Spinal cord (tissue), 9 donors: ENCODE measurements at regions not wholly inside any gene's neighbourhood (a gene's known extent, or its start where the extent isn't known, plus 50 kb on each side); places are given as distances from the start of the nearest gene placed in this dataset.

Source experiments
- DNase-seq, 6 donors: peaks; one replicate each; pipeline versions ENCODE4 v3.0.0 to v3.0.0-alpha.2; 2013 to 2015; ENCODE audit warnings: low spot score in 6 of 6, low read depth in 4 of 6
- H3K27ac ChIP-seq: one replicate; pipeline ENCODE4 v1.5.1; 2013; ENCODE audit warnings: low read depth, low read length, control low read depth
- H3K27me3 ChIP-seq: one replicate; pipeline ENCODE4 v1.6.1; 2013; ENCODE audit warnings: low read length; ENCODE audit not compliant: control insufficient read depth, insufficient read depth
- H3K36me3 ChIP-seq: one replicate; pipeline ENCODE4 v1.6.1; 2013; ENCODE audit warnings: low read length; ENCODE audit not compliant: control insufficient read depth, insufficient read depth
- H3K4me1 ChIP-seq: one replicate; pipeline ENCODE4 v1.6.1; 2013; ENCODE audit warnings: low read length; ENCODE audit not compliant: control insufficient read depth, insufficient read depth
- H3K4me3 ChIP-seq: one replicate; pipeline ENCODE4 v1.5.1; 2013; ENCODE audit warnings: low read depth, low read length, control low read depth
- H3K9me3 ChIP-seq: one replicate; pipeline ENCODE4 v1.6.1; 2013; ENCODE audit warnings: low read length; ENCODE audit not compliant: control insufficient read depth, insufficient read depth
- WGBS: methylation state at CpG from one replicate; pipeline ENCODE4 v1.1.5; 2013; ENCODE audit warnings: missing lambda C conversion rate; ENCODE audit not compliant: insufficient coverage; 5-methylcytosine and 5-hydroxymethylcytosine counted together
- donor health status: healthy.

DNA sequence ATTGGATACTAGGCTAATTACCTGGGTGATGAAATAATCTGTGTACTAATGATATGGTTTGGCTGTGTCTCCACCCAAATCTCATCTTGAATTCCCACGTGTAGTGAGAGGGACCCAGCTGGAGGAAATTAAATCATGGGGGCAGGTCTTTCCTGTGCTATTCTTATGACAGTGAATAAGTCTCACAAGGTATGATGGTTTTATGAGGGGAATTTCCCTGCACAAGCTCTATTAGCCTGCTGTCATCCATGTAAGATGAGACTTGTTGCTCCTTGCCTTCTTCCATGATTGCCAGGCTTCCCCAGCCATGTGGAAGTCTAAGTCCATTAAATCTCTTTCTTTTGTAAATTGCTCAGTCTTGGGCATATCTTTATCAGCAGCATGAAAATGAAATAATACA is 394.1 kb upstream of the SYT4 start:
- no peaks in the 10 kb centered on the region for H3K9me3 ChIP-seq
- WGBS: no CpG with 5 or more reads among the region's 1 CpG
- no peaks in the 10 kb centered on the region for H3K36me3 ChIP-seq
- no peaks in the 10 kb centered on the region for H3K27me3 ChIP-seq
- no peak for DNase-seq
- no peak overlapping the region for H3K27ac ChIP-seq
- H3K4me1 ChIP-seq: no peaks in the 10 kb centered on the region
- H3K4me3 ChIP-seq: no peak overlapping the region

DNA sequence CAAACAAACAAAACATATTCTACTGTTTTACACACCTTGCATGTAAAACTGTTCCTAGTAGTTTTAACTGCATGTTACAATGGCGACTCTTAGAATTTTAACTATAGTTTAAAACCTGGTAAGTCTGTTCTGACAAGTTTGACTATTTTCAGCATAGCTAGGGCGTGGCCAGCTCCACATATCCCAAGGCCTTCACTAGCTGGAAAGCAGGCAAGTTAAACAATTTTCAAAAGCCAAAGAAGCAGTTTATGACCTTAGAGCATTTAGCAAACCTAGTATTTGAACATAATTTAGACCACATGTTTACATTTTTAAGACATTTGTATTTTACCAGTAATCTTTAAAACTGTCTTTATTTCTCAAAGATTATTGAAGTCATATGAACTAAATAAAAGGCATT is 402.8 kb upstream of the SYT4 start:
- Histone ChIP-seq H3K9me3 (no peaks in the 10 kb centered on the region), H3K36me3 (no peaks in the 10 kb centered on the region), H3K4me1 (no peaks in the 10 kb centered on the region), H3K27me3 (no peaks in the 10 kb centered on the region), H3K4me3 (no peak overlapping the region), H3K27ac (no peak overlapping the region)
- no peak for DNase-seq
- WGBS: 100% methylated on average over 1 of the region's 2 CpGs

DNA sequence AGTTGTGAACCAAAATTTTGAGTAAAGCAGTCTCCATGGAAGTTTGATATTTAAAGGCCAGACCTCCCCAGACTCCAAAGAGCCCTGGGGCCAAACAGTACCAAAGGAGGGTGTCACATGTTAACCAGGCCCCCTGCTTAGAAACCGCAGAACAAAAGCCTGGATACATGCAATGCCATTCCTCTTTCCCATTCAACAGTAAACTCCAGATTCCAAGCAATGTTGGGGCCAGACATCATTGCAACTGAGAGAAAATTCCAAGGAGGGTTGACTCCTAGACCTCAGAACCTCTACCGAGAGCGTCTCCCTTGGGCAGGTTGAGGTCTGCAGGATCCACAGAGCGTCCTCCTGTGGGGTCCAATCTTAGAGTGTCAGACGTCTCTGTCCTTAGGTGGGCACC is 404.4 kb upstream of the SYT4 start:
- no peaks in the 10 kb centered on the region for H3K9me3 ChIP-seq
- H3K4me1 ChIP-seq: no peaks in the 10 kb centered on the region
- 91% methylated on average over 5 of the region's 5 CpGs for WGBS
- no peak overlapping the region for H3K27ac ChIP-seq
- no peak overlapping the region for H3K4me3 ChIP-seq
- H3K27me3 ChIP-seq: no peaks in the 10 kb centered on the region
- H3K36me3 ChIP-seq: no peaks in the 10 kb centered on the region
- DNase-seq: no peak

DNA sequence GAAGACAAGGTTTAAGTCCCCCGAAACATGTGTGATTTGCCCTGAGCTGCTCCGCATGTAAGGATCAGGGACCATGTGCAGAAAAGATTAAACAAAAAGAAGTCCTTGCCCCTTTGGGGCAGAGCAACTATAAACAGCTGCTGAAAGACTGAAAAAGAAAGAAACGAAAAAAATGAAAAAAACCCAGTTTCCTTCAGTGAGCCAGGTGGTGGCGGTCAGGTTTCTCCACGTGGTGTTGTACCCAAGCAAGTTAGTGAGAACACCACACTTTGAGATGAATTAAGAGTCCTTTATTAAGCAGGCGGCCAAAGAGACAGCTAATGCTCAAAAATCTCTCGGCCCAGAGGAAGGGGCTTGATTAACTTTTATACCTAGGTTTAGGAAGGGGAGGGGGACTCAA is 404.9 kb upstream of the SYT4 start:
- no peaks in the 10 kb centered on the region for H3K27me3 ChIP-seq
- WGBS: 81% methylated on average over 5 of the region's 7 CpGs
- H3K4me3 ChIP-seq: no peak overlapping the region
- H3K4me1 ChIP-seq: no peaks in the 10 kb centered on the region
- H3K36me3 ChIP-seq: no peaks in the 10 kb centered on the region
- H3K27ac ChIP-seq: no peak overlapping the region
- DNase-seq: no peak
- H3K9me3 ChIP-seq: no peaks in the 10 kb centered on the region

DNA sequence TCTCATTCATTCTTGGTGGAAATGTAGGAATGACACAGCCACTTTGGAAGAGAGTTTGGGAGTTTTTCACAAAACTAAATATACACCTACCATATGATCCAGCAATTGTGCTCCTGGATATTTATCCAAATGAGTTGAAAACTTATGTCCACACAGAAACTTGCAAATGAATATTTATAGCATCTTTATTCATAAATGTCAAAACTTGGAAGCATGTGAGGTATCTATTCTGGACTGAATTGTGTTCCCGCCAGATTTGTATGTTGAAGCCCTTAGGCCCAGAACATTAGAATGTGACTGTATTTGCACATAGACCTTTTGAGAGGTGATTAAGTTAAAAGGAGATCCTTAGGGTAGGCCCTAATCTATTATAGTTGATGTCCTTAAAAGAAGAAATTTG is 409.4 kb upstream of the SYT4 start:
- H3K4me3 ChIP-seq: no peak overlapping the region
- H3K4me1 ChIP-seq: no peaks in the 10 kb centered on the region

DNA sequence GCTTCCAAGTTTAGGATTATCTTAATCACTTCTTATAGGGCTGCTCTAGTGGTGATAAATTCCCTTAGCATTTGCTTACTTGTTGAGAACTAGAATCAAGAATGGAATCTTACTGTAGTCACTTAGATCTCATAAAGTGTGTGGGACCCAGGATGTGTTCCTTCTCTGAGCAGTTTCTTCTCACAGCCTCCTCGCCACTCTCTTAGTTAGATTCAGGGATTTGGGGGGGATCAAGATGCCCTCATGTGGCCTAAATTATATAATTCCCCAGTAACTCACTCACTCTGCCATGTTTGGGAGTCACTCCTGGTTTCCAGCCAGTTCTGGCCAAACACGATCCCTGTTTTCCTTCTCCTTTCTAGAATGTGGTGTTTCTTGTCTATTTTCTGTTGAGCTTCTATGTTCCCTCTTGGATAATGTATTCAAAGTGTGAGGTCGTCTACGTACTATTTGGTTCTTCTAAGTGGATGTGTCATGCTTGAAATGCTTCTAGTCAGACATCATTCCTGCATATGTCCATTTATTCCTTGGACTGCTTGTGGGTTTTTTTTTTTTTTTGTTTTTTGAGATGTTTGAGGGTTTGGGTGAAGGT is 414.9 kb upstream of the SYT4 start:
- Histone ChIP-seq H3K4me1 (no peaks in the 10 kb centered on the region), H3K27me3 (no peaks in the 10 kb centered on the region), H3K36me3 (no peaks in the 10 kb centered on the region), H3K27ac (no peak overlapping the region), H3K9me3 (no peaks in the 10 kb centered on the region), H3K4me3 (no peak overlapping the region)
- DNase-seq: no peak
- no CpG with 5 or more reads among the region's 4 CpGs for WGBS

More for the DNA sequence above, 409.4 kb upstream of the SYT4 start:
- no CpG with 5 or more reads among the region's 1 CpG for WGBS
- Histone ChIP-seq H3K27me3 (no peaks in the 10 kb centered on the region), H3K27ac (no peak overlapping the region), H3K36me3 (no peaks in the 10 kb centered on the region), H3K9me3 (no peaks in the 10 kb centered on the region)
- DNase-seq: peak in 1 of 6 donors; percentile 40

DNA sequence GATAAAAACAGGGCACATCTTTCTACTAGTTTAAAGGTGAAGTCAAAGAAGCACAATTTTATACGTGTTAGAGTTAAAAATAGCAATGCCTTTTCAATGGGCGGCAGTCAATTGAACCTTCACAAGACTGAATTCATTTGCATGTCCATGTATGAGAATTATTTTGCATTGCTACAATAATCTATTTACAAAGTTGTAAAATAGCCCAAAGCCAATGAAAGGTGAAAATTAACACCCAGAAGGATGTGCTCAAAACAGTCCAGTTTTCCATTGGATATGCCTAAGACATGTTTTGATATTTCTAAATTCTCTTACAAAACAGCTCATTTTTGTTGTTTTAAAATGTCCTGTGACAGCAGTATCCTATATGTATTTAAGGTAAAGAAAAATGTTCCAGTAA is 425.1 kb upstream of the SYT4 start:
- H3K27ac ChIP-seq: no peak overlapping the region
- H3K9me3 ChIP-seq: no peaks in the 10 kb centered on the region
- H3K4me1 ChIP-seq: no peaks in the 10 kb centered on the region
- no peak for DNase-seq
- no peak overlapping the region for H3K4me3 ChIP-seq
- no peaks in the 10 kb centered on the region for H3K27me3 ChIP-seq
- WGBS: no CpG with 5 or more reads among the region's 2 CpGs
- no peaks in the 10 kb centered on the region for H3K36me3 ChIP-seq

DNA sequence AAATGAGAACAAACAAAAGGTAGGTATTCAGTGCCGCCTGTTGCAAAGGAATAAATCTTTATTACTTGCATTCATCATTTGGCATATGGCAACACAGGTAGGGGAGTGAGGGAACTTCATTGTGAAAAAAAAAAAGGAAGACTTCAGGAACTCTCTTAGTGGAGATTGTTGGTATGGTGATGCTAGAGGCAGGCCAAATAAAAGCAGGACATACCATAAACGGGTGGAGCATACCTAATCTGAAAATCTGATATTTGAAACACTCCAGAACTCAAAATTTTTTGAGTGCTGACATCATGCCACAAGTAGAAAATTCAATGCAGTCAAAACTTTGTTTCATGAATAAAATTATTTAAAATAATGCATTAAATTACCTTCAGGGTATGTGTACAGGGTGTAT is 425.8 kb upstream of the SYT4 start:
- WGBS: no CpG with 5 or more reads among the region's 2 CpGs

DNA sequence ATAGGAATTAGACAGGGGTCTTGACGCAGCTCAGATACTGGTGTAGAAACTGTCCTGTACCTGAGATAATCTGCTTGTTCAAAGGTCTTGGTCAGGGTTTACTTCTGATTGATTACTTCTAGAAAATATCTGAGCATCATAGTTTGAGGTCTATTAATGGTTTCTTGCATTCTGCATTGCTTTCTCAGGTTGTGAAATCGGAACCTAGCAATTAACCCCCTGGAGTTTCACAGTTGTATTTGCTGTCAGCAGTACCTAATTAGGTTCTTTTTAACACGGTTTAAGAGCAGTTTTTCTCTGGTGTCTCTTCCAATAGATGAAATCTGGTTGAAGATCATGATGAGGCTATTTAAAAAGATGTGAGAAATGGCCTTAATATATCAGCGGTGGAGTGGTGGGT is 428.6 kb upstream of the SYT4 start:
- Histone ChIP-seq H3K36me3 (no peaks in the 10 kb centered on the region), H3K27ac (no peak overlapping the region), H3K9me3 (no peaks in the 10 kb centered on the region), H3K4me1 (no peaks in the 10 kb centered on the region), H3K4me3 (no peak overlapping the region), H3K27me3 (no peaks in the 10 kb centered on the region)
- 40% methylated on average over 1 of the region's 4 CpGs for WGBS
- peak in 1 of 6 donors; percentile 33 for DNase-seq

More for the DNA sequence above, 425.8 kb upstream of the SYT4 start:
- Histone ChIP-seq H3K4me3 (no peak overlapping the region), H3K4me1 (no peaks in the 10 kb centered on the region), H3K27ac (no peak overlapping the region), H3K9me3 (no peaks in the 10 kb centered on the region), H3K36me3 (no peaks in the 10 kb centered on the region), H3K27me3 (no peaks in the 10 kb centered on the region)
- DNase-seq: no peak

DNA sequence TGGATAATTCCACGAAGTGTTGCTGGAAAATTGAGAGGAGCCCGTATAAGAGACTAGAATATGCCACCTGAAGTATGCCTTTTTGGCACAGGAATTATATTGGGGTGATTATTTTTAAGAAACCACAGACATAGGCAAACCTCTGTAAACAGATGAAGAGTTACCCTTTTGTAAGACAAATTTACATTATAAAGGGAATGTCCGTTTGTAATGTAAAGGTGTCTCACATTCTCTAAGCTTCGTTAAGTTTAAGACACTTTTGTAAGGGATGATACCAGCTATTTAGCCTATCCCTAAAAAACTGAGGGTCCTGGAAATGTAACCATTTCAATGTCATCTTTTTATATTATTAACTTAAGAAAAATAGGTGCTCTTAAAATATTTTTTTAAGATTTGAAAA is 432.8 kb upstream of the SYT4 start:
- Histone ChIP-seq H3K9me3 (peaks cover 1% of the 10 kb centered on the region), H3K27ac (no peak overlapping the region), H3K4me1 (no peaks in the 10 kb centered on the region), H3K4me3 (no peak overlapping the region), H3K36me3 (no peaks in the 10 kb centered on the region), H3K27me3 (no peaks in the 10 kb centered on the region)
- WGBS: no CpG with 5 or more reads among the region's 4 CpGs
- DNase-seq: no peak
